Spleen (tissue), 7 donors: ENCODE measurements at regions not wholly inside any gene's neighbourhood (a gene's known extent, or its start where the extent isn't known, plus 50 kb on each side); places are given as distances from the start of the nearest gene placed in this dataset.

ENCODE experiments used
- POLR2A ChIP-seq, 3 donors: fragments of 450-650 bp; IDR thresholded peaks; one replicate each; pipeline ENCODE4 v1.5.1; 2017; ENCODE audit warnings: antibody characterized with exemption in 3 of 3, mild to moderate bottlenecking in 1 of 3
- TF ChIP-seq, protein P1 (sequence below), 11 experiments: fragments of 200-600 bp in 7 of 11; fragments of 450-650 bp in 4 of 11; sonication (generic) in 4 of 11; IDR thresholded peaks in 8 of 11; conservative IDR thresholded peaks in 3 of 11; 1 replicate in 7 of 11; 2 replicates in 4 of 11; pipeline versions ENCODE4 v1.4.0 to v1.8.0; 2016 to 2021; ENCODE audit warnings: antibody characterized with exemption in 11 of 11, inconsistent platforms in 4 of 11, mild to moderate bottlenecking in 1 of 11
- donor health status: DM: no; HTN: no; CAD: no; lungs with moderate emphysema.
- donor health status: DM: no; HTN: no; CAD: no.
- donor health status: DM: no; HTN: no; CAD: no.

- TF ChIP-seq, protein P1, sequence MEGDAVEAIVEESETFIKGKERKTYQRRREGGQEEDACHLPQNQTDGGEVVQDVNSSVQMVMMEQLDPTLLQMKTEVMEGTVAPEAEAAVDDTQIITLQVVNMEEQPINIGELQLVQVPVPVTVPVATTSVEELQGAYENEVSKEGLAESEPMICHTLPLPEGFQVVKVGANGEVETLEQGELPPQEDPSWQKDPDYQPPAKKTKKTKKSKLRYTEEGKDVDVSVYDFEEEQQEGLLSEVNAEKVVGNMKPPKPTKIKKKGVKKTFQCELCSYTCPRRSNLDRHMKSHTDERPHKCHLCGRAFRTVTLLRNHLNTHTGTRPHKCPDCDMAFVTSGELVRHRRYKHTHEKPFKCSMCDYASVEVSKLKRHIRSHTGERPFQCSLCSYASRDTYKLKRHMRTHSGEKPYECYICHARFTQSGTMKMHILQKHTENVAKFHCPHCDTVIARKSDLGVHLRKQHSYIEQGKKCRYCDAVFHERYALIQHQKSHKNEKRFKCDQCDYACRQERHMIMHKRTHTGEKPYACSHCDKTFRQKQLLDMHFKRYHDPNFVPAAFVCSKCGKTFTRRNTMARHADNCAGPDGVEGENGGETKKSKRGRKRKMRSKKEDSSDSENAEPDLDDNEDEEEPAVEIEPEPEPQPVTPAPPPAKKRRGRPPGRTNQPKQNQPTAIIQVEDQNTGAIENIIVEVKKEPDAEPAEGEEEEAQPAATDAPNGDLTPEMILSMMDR (IDR thresholded peaks at IDR 0.05 in 8 of 11, conservative IDR thresholded peaks at IDR 0.05 in 3 of 11): no peak
- no peak for TF ChIP-seq POLR2A (IDR thresholded peaks at IDR 0.05)
These were observed 240.8 kb downstream of the HS3ST3B1 start for GRCh38 chr17:14541714-14542113.
